B cell (primary cell): ENCODE measurements at regions not wholly inside any gene's neighbourhood (a gene's known extent, or its start where the extent isn't known, plus 50 kb on each side); places are given as distances from the start of the nearest gene placed in this dataset.

Experiments
- EZH2 ChIP-seq: IDR thresholded peaks from 2 replicates; pipeline ENCODE4 v1.6.1; 2012; ENCODE audit warnings: borderline replicate concordance, low read depth, mild to moderate bottlenecking, moderate library complexity, low read length; ENCODE audit not compliant: insufficient read depth, poor library complexity, severe bottlenecking
- TF ChIP-seq, protein P1 (sequence below): fragments of 200-600 bp; IDR thresholded peaks from one replicate; pipeline ENCODE4 v1.8.0; 2022; ENCODE audit warnings: antibody characterized with exemption, mild to moderate bottlenecking

DNA sequence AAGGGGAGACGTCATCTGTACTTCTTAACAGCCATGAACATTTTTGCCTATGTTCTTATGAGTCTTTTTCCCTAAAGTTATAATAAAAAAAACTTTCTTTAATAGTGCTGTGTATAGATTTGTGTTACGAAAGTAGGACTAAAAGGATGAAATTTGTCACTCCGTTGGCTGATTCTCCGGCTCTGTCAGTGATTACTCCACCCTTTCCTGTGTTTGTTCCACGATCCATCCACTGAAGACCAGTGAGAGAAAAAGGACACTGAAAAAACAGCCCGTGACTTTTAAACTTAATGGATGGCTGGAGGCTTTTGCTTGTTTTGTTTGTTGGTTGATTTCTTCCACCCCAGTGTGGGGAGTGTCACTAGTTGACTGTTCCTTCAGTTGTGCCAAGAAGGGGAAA, 232.0 kb upstream of the NOX3 start:
- no peak for TF ChIP-seq EZH2
- TF ChIP-seq, protein P1, sequence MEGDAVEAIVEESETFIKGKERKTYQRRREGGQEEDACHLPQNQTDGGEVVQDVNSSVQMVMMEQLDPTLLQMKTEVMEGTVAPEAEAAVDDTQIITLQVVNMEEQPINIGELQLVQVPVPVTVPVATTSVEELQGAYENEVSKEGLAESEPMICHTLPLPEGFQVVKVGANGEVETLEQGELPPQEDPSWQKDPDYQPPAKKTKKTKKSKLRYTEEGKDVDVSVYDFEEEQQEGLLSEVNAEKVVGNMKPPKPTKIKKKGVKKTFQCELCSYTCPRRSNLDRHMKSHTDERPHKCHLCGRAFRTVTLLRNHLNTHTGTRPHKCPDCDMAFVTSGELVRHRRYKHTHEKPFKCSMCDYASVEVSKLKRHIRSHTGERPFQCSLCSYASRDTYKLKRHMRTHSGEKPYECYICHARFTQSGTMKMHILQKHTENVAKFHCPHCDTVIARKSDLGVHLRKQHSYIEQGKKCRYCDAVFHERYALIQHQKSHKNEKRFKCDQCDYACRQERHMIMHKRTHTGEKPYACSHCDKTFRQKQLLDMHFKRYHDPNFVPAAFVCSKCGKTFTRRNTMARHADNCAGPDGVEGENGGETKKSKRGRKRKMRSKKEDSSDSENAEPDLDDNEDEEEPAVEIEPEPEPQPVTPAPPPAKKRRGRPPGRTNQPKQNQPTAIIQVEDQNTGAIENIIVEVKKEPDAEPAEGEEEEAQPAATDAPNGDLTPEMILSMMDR: no peak
